Body of pancreas (tissue), 4 donors: ENCODE measurements at regions not wholly inside any gene's neighbourhood (a gene's known extent, or its start where the extent isn't known, plus 50 kb on each side); places are given as distances from the start of the nearest gene placed in this dataset.
A peak's percentile ranks its signal among the peaks of the same experiment; 100 is the strongest.

Source experiments
- ATAC-seq: fragments of 150-250 bp; one replicate; pipeline ENCODE4 v1.9.1; 2016
- DNase-seq, 4 donors: peaks; one replicate each; pipeline ENCODE4 v3.0.0-alpha.2; 2019
- H3K27ac ChIP-seq, 4 donors: fragments of 200-600 bp; sonication (generic); 1 replicate in 3 of 4; 2 replicates in 1 of 4; pipeline versions ENCODE4 v1.5.1 to v1.6.1; 2016 to 2019; ENCODE audit warnings: mild to moderate bottlenecking in 1 of 4, mixed read lengths in 1 of 4, moderate library complexity in 1 of 4
- H3K27me3 ChIP-seq, 2 donors: fragments of 200-600 bp; sonication (generic); one replicate each; pipeline ENCODE4 v1.6.0; 2016; ENCODE audit warnings: mild to moderate bottlenecking in 1 of 2
- H3K36me3 ChIP-seq, 2 donors: fragments of 200-600 bp; sonication (generic); replicated peaks in 1 of 2; 2 replicates each; pipeline ENCODE4 v1.5.1; 2016; ENCODE audit warnings: low read depth in 2 of 2; ENCODE audit not compliant: insufficient read depth in 1 of 2
- H3K4me1 ChIP-seq: fragments of 200-600 bp; sonication (generic); one replicate; pipeline ENCODE4 v1.6.0; 2016
- H3K4me3 ChIP-seq, 2 donors: fragments of 200-600 bp; sonication (generic); 1 replicate in 1 of 2; 2 replicates in 1 of 2; pipeline ENCODE4 v1.5.1; 2016 to 2019
- H3K9me3 ChIP-seq, 3 donors: fragments of 200-600 bp; sonication (generic); 1 replicate in 2 of 3; 2 replicates in 1 of 3; pipeline ENCODE4 v1.5.1; 2016
- CTCF ChIP-seq, 7 experiments: fragments of 450-650 bp in 4 of 7; fragments of 200-600 bp in 3 of 7; sonication (generic) in 3 of 7; IDR thresholded peaks; one replicate each; pipeline ENCODE4 v1.5.1; 2016 to 2019; ENCODE audit warnings: antibody characterized with exemption in 7 of 7
- POLR2A ChIP-seq, 3 donors: fragments of 450-650 bp; IDR thresholded peaks; one replicate each; pipeline ENCODE4 v1.6.1; 2016; ENCODE audit warnings: antibody characterized with exemption in 3 of 3, mild to moderate bottlenecking in 2 of 3
- WGBS, 2 donors: methylation state at CpG; one replicate each; pipeline ENCODE4 v1.1.5; 2017; 5-methylcytosine and 5-hydroxymethylcytosine counted together
- intact Hi-C: fragments of 100-400 bp; cut with DNase I; formaldehyde crosslinking; loops from one replicate; pipeline ENCODE4 v1.15.1; 2023

GRCh38 chr10:106399112-106399511, 765.4 kb downstream of the SORCS1 start:
- ATAC-seq (no peak), DNase-seq (no peak)
- Histone ChIP-seq H3K27me3 (no peaks in the 10 kb centered on the region), H3K27ac (no peak overlapping the region), H3K9me3 (no peaks in the 10 kb centered on the region), H3K36me3 (no peaks in the 10 kb centered on the region), H3K4me1 (peaks cover 15% of the 10 kb centered on the region), H3K4me3 (no peak overlapping the region)
- WGBS, 2 donors, result 80 to 82% methylated on average over 4 of the region's 4 CpGs
- intact Hi-C loops, result no loop called here
- TF ChIP-seq POLR2A (IDR thresholded peaks at IDR 0.05), result no peak
- no peak for TF ChIP-seq CTCF (IDR thresholded peaks at IDR 0.05)

GRCh38 chr10:106396192-106396591, 768.3 kb downstream of the SORCS1 start:
- WGBS, 2 donors, result 48 to 52% methylated on average over 2 of the region's 2 CpGs
- ATAC-seq (no peak), DNase-seq (peak in 1 of 4 donors; percentile 3)
- intact Hi-C loops, result no loop called here
- Histone ChIP-seq H3K36me3 (no peaks in the 10 kb centered on the region), H3K27ac (no peak overlapping the region), H3K27me3 (no peaks in the 10 kb centered on the region), H3K9me3 (no peaks in the 10 kb centered on the region), H3K4me3 (no peak overlapping the region), H3K4me1 (peaks cover 15% of the 10 kb centered on the region)
- TF ChIP-seq POLR2A (IDR thresholded peaks at IDR 0.05) (no peak), CTCF (IDR thresholded peaks at IDR 0.05) (no peak)

GRCh38 chr10:106395041-106395749, 769.3 kb downstream of the SORCS1 start:
- no peaks in the 10 kb centered on the region for H3K27me3 ChIP-seq
- H3K9me3 ChIP-seq, result no peaks in the 10 kb centered on the region
- no peak for DNase-seq
- no peak for TF ChIP-seq POLR2A (IDR thresholded peaks at IDR 0.05)
- TF ChIP-seq CTCF (IDR thresholded peaks at IDR 0.05), result no peak
- H3K27ac ChIP-seq, result no peak overlapping the region
- ATAC-seq, result no peak
- H3K4me1 ChIP-seq, result peaks cover 15% of the 10 kb centered on the region
- WGBS, 2 donors, result 66 to 78% methylated on average over 3 of the region's 3 CpGs
- no peak overlapping the region for H3K4me3 ChIP-seq
- H3K36me3 ChIP-seq, result no peaks in the 10 kb centered on the region
- intact Hi-C loops, result no loop called here

- Histone ChIP-seq H3K27ac (no peak overlapping the region), H3K4me3 (no peak overlapping the region), H3K27me3 (no peaks in the 10 kb centered on the region), H3K4me1 (peaks cover 15% of the 10 kb centered on the region), H3K9me3 (no peaks in the 10 kb centered on the region), H3K36me3 (no peaks in the 10 kb centered on the region)
- TF ChIP-seq CTCF (IDR thresholded peaks at IDR 0.05) (no peak), POLR2A (IDR thresholded peaks at IDR 0.05) (no peak)
- no peak for ATAC-seq
- intact Hi-C loops, result no loop called here
- DNase-seq, result no peak
- WGBS, 2 donors, result 68 to 72% methylated on average over 4 of the region's 4 CpGs
Observed at GRCh38 chr10:106392778-106393177, 771.7 kb downstream of the SORCS1 start.

GRCh38 chr10:106387063-106387462, 777.4 kb downstream of the SORCS1 start:
- no peaks in the 10 kb centered on the region for H3K4me1 ChIP-seq
- H3K4me3 ChIP-seq, result no peak overlapping the region
- no peak for ATAC-seq
- H3K36me3 ChIP-seq, result no peaks in the 10 kb centered on the region
- H3K27ac ChIP-seq, result no peak overlapping the region
- no peak for TF ChIP-seq CTCF (IDR thresholded peaks at IDR 0.05)
- no peak for TF ChIP-seq POLR2A (IDR thresholded peaks at IDR 0.05)
- no peaks in the 10 kb centered on the region for H3K9me3 ChIP-seq
- no peak for DNase-seq
- intact Hi-C loops, result no loop called here
- no peaks in the 10 kb centered on the region for H3K27me3 ChIP-seq
